Vagina (tissue), 2 donors: ENCODE measurements at regions not wholly inside any gene's neighbourhood (a gene's known extent, or its start where the extent isn't known, plus 50 kb on each side); places are given as distances from the start of the nearest gene placed in this dataset.

ENCODE experiments used
- DNase-seq, 2 donors: peaks; one replicate each; pipeline ENCODE4 v3.0.0-alpha.2; 2017; ENCODE audit errors: extremely low spot score in 2 of 2
- H3K27ac ChIP-seq: fragments of 200-600 bp; sonication (generic); one replicate; pipeline ENCODE4 v1.5.1; 2019
- H3K27me3 ChIP-seq: fragments of 200-600 bp; sonication (generic); one replicate; pipeline ENCODE4 v1.5.1; 2019
- H3K36me3 ChIP-seq, 2 donors: fragments of 200-600 bp; sonication (generic); one replicate each; pipeline ENCODE4 v1.5.1; 2017 to 2019
- H3K4me1 ChIP-seq: fragments of 200-600 bp; sonication (generic); one replicate; pipeline ENCODE4 v1.5.1; 2019
- H3K4me3 ChIP-seq, 2 donors: fragments of 200-600 bp; sonication (generic); 1 replicate in 1 of 2; 2 replicates in 1 of 2; pipeline ENCODE4 v1.5.1; 2016 to 2019
- H3K9me3 ChIP-seq: fragments of 200-600 bp; sonication (generic); one replicate; pipeline ENCODE4 v1.5.1; 2019
- CTCF ChIP-seq, 3 experiments: fragments of 450-650 bp in 2 of 3; fragments of 200-600 bp in 1 of 3; sonication (generic) in 1 of 3; IDR thresholded peaks; one replicate each; pipeline ENCODE4 v1.5.1; 2017 to 2019; ENCODE audit warnings: antibody characterized with exemption in 3 of 3, mild to moderate bottlenecking in 2 of 3, moderate library complexity in 2 of 3
- POLR2A ChIP-seq, 2 donors: fragments of 450-650 bp; IDR thresholded peaks; one replicate each; pipeline ENCODE4 v1.6.1; 2017; ENCODE audit warnings: antibody characterized with exemption in 2 of 2, mild to moderate bottlenecking in 2 of 2, moderate library complexity in 2 of 2
- POLR2AphosphoS5 ChIP-seq, 2 donors: sonication (generic); formaldehyde crosslinking; IDR thresholded peaks; one replicate each; pipeline ENCODE4 v1.9.0; 2017; ENCODE audit warnings: antibody characterized with exemption in 2 of 2, mild to moderate bottlenecking in 2 of 2, low read depth in 1 of 2; ENCODE audit not compliant: insufficient read depth in 1 of 2
- intact Hi-C: fragments of 100-400 bp; cut with DNase I; formaldehyde crosslinking; loops from one replicate; pipeline ENCODE4 v1.15.1; 2023

- no peaks in the 10 kb centered on the region for H3K36me3 ChIP-seq
- no peak overlapping the region for H3K27ac ChIP-seq
- intact Hi-C loops = no loop called here
- H3K27me3 ChIP-seq = no peaks in the 10 kb centered on the region
- no peak for TF ChIP-seq POLR2A (IDR thresholded peaks at IDR 0.05)
- no peak for TF ChIP-seq CTCF (IDR thresholded peaks at IDR 0.05)
- no peak for TF ChIP-seq POLR2AphosphoS5 (IDR thresholded peaks at IDR 0.05; ENCODE audit: insufficient read depth in 1 of 2, low read depth in 1 of 2)
- no peak for DNase-seq
- H3K4me3 ChIP-seq = no peak overlapping the region
- no peaks in the 10 kb centered on the region for H3K4me1 ChIP-seq
- H3K9me3 ChIP-seq = no peaks in the 10 kb centered on the region
Measured at GRCh38 chr12:84422340-84422739, 490.3 kb downstream of the SLC6A15 start.

- H3K4me3 ChIP-seq = no peak overlapping the region
- H3K36me3 ChIP-seq = no peaks in the 10 kb centered on the region
- intact Hi-C loops = no loop called here
- H3K9me3 ChIP-seq = no peaks in the 10 kb centered on the region
- DNase-seq = no peak
- no peaks in the 10 kb centered on the region for H3K27me3 ChIP-seq
- TF ChIP-seq POLR2A (IDR thresholded peaks at IDR 0.05) = no peak
- TF ChIP-seq CTCF (IDR thresholded peaks at IDR 0.05) = no peak
- no peak for TF ChIP-seq POLR2AphosphoS5 (IDR thresholded peaks at IDR 0.05; ENCODE audit: insufficient read depth in 1 of 2, low read depth in 1 of 2)
- no peaks in the 10 kb centered on the region for H3K4me1 ChIP-seq
- H3K27ac ChIP-seq = no peak overlapping the region
Measured at GRCh38 chr12:84421103-84421502, 491.5 kb downstream of the SLC6A15 start.

GRCh38 chr12:84416626-84417025 is 496.0 kb downstream of the SLC6A15 start:
- Histone ChIP-seq H3K4me1 (no peaks in the 10 kb centered on the region), H3K4me3 (no peak overlapping the region), H3K27me3 (no peaks in the 10 kb centered on the region), H3K9me3 (no peaks in the 10 kb centered on the region), H3K36me3 (no peaks in the 10 kb centered on the region), H3K27ac (no peak overlapping the region)
- intact Hi-C loops = no loop called here
- DNase-seq = no peak
- TF ChIP-seq POLR2A (IDR thresholded peaks at IDR 0.05) (no peak), CTCF (IDR thresholded peaks at IDR 0.05) (no peak), POLR2AphosphoS5 (IDR thresholded peaks at IDR 0.05; ENCODE audit: insufficient read depth in 1 of 2, low read depth in 1 of 2) (no peak)

GRCh38 chr12:84415946-84416345 is 496.7 kb downstream of the SLC6A15 start:
- Histone ChIP-seq H3K4me3 (no peak overlapping the region), H3K36me3 (no peaks in the 10 kb centered on the region), H3K9me3 (no peaks in the 10 kb centered on the region), H3K27ac (no peak overlapping the region), H3K4me1 (no peaks in the 10 kb centered on the region), H3K27me3 (no peaks in the 10 kb centered on the region)
- DNase-seq = no peak
- intact Hi-C loops = no loop called here
- TF ChIP-seq CTCF (IDR thresholded peaks at IDR 0.05) = no peak
- no peak for TF ChIP-seq POLR2A (IDR thresholded peaks at IDR 0.05)
- no peak for TF ChIP-seq POLR2AphosphoS5 (IDR thresholded peaks at IDR 0.05; ENCODE audit: insufficient read depth in 1 of 2, low read depth in 1 of 2)

- no peak overlapping the region for H3K4me3 ChIP-seq
- no peaks in the 10 kb centered on the region for H3K9me3 ChIP-seq
- TF ChIP-seq CTCF (IDR thresholded peaks at IDR 0.05) = no peak
- TF ChIP-seq POLR2AphosphoS5 (IDR thresholded peaks at IDR 0.05; ENCODE audit: insufficient read depth in 1 of 2, low read depth in 1 of 2) = no peak
- TF ChIP-seq POLR2A (IDR thresholded peaks at IDR 0.05) = no peak
- no peaks in the 10 kb centered on the region for H3K36me3 ChIP-seq
- H3K27me3 ChIP-seq = no peaks in the 10 kb centered on the region
- no peak for DNase-seq
- intact Hi-C loops = no loop called here
- no peaks in the 10 kb centered on the region for H3K4me1 ChIP-seq
- H3K27ac ChIP-seq = no peak overlapping the region
Measured at GRCh38 chr12:84413656-84414055, 498.9 kb downstream of the SLC6A15 start.
